Activated T-cell treated with anti-CD3 and anti-CD28 coated beads, Interleukin-2, amount 50 U/mL, for 24 hours (primary cell): ENCODE measurements at regions not wholly inside any gene's neighbourhood (a gene's known extent, or its start where the extent isn't known, plus 50 kb on each side); places are given as distances from the start of the nearest gene placed in this dataset.

ENCODE experiments used
- DNase-seq: peaks from one replicate; pipeline ENCODE4 v3.0.0-alpha.2; 2020
- H3K27ac Mint-ChIP-seq: 2 replicates; pipeline ENCODE4 v1.8.0; 2020; ENCODE audit warnings: mild to moderate bottlenecking, mixed read lengths
- H3K27me3 Mint-ChIP-seq: 2 replicates; pipeline ENCODE4 v1.8.0; 2020; ENCODE audit warnings: mixed read lengths
- H3K36me3 Mint-ChIP-seq: 2 replicates; pipeline ENCODE4 v1.8.0; 2020; ENCODE audit warnings: low read depth, mixed read lengths
- H3K4me1 Mint-ChIP-seq: 2 replicates; pipeline ENCODE4 v1.8.0; 2020; ENCODE audit warnings: low read depth, mixed read lengths
- H3K4me3 Mint-ChIP-seq: 2 replicates; pipeline ENCODE4 v1.8.0; 2020; ENCODE audit warnings: mild to moderate bottlenecking, moderate library complexity, mixed read lengths
- H3K9me3 Mint-ChIP-seq: 2 replicates; pipeline ENCODE4 v1.8.0; 2020; ENCODE audit warnings: mixed read lengths

GRCh38 chrX:68937581-68937980 lies 108.8 kb downstream of the EFNB1 start:
- no peak for DNase-seq
- Mint-ChIP-seq H3K9me3 (no peaks in the 10 kb centered on the region), H3K36me3 (no peaks in the 10 kb centered on the region), H3K27ac (no peak overlapping the region), H3K4me3 (no peak overlapping the region), H3K4me1 (no peaks in the 10 kb centered on the region), H3K27me3 (peaks cover 25% of the 10 kb centered on the region)

GRCh38 chrX:68936608-68937007 lies 107.8 kb downstream of the EFNB1 start:
- Mint-ChIP-seq H3K36me3 (no peaks in the 10 kb centered on the region), H3K27ac (no peak overlapping the region), H3K4me1 (no peaks in the 10 kb centered on the region), H3K27me3 (peaks cover 21% of the 10 kb centered on the region), H3K9me3 (no peaks in the 10 kb centered on the region), H3K4me3 (no peak overlapping the region)
- no peak for DNase-seq

GRCh38 chrX:68936126-68936525 lies 107.3 kb downstream of the EFNB1 start:
- no peak overlapping the region for H3K4me3 Mint-ChIP-seq
- H3K4me1 Mint-ChIP-seq: no peaks in the 10 kb centered on the region
- H3K36me3 Mint-ChIP-seq: no peaks in the 10 kb centered on the region
- H3K9me3 Mint-ChIP-seq: no peaks in the 10 kb centered on the region
- no peak overlapping the region for H3K27ac Mint-ChIP-seq
- H3K27me3 Mint-ChIP-seq: peaks cover 20% of the 10 kb centered on the region
- peak; percentile 6 for DNase-seq

- Mint-ChIP-seq H3K27ac (no peak overlapping the region), H3K9me3 (no peaks in the 10 kb centered on the region), H3K4me1 (no peaks in the 10 kb centered on the region), H3K4me3 (no peak overlapping the region), H3K27me3 (peaks cover 18% of the 10 kb centered on the region), H3K36me3 (no peaks in the 10 kb centered on the region)
- DNase-seq: no peak
These were observed 106.5 kb downstream of the EFNB1 start for GRCh38 chrX:68935362-68935761.

GRCh38 chrX:68934922-68935321 lies 106.1 kb downstream of the EFNB1 start:
- Mint-ChIP-seq H3K27me3 (peaks cover 14% of the 10 kb centered on the region), H3K9me3 (no peaks in the 10 kb centered on the region), H3K4me3 (no peak overlapping the region), H3K36me3 (no peaks in the 10 kb centered on the region), H3K4me1 (no peaks in the 10 kb centered on the region), H3K27ac (no peak overlapping the region)
- peak; percentile 2 for DNase-seq

GRCh38 chrX:68934421-68934820 lies 105.6 kb downstream of the EFNB1 start:
- peaks cover 12% of the 10 kb centered on the region for H3K27me3 Mint-ChIP-seq
- no peaks in the 10 kb centered on the region for H3K9me3 Mint-ChIP-seq
- no peak overlapping the region for H3K27ac Mint-ChIP-seq
- no peak for DNase-seq
- H3K36me3 Mint-ChIP-seq: no peaks in the 10 kb centered on the region
- no peaks in the 10 kb centered on the region for H3K4me1 Mint-ChIP-seq
- no peak overlapping the region for H3K4me3 Mint-ChIP-seq

- no peak for DNase-seq
- no peaks in the 10 kb centered on the region for H3K9me3 Mint-ChIP-seq
These were observed 103.8 kb downstream of the EFNB1 start for GRCh38 chrX:68932611-68933010.

GRCh38 chrX:68931345-68931744 lies 102.5 kb downstream of the EFNB1 start:
- DNase-seq: no peak
- H3K4me3 Mint-ChIP-seq: no peak overlapping the region
- no peaks in the 10 kb centered on the region for H3K9me3 Mint-ChIP-seq
- peaks cover 6% of the 10 kb centered on the region for H3K27me3 Mint-ChIP-seq
- H3K4me1 Mint-ChIP-seq: no peaks in the 10 kb centered on the region
- H3K36me3 Mint-ChIP-seq: no peaks in the 10 kb centered on the region
- H3K27ac Mint-ChIP-seq: no peak overlapping the region

More at GRCh38 chrX:68932611-68933010, 103.8 kb downstream of the EFNB1 start:
- Mint-ChIP-seq H3K36me3 (no peaks in the 10 kb centered on the region), H3K27me3 (peaks cover 9% of the 10 kb centered on the region), H3K4me1 (no peaks in the 10 kb centered on the region), H3K4me3 (no peak overlapping the region), H3K27ac (no peak overlapping the region)

GRCh38 chrX:68930542-68931317 lies 101.9 kb downstream of the EFNB1 start:
- no peaks in the 10 kb centered on the region for H3K36me3 Mint-ChIP-seq
- H3K27me3 Mint-ChIP-seq: peaks cover under 1% of the 10 kb centered on the region
- no peaks in the 10 kb centered on the region for H3K4me1 Mint-ChIP-seq
- H3K9me3 Mint-ChIP-seq: no peaks in the 10 kb centered on the region
- H3K27ac Mint-ChIP-seq: no peak overlapping the region
- no peak for DNase-seq
- H3K4me3 Mint-ChIP-seq: no peak overlapping the region

GRCh38 chrX:68929332-68930150 lies 100.7 kb downstream of the EFNB1 start:
- Mint-ChIP-seq H3K27me3 (peaks cover 5% of the 10 kb centered on the region), H3K4me3 (no peak overlapping the region), H3K27ac (no peak overlapping the region), H3K4me1 (no peaks in the 10 kb centered on the region), H3K9me3 (no peaks in the 10 kb centered on the region), H3K36me3 (no peaks in the 10 kb centered on the region)
- no peak for DNase-seq

GRCh38 chrX:68928401-68928800 lies 99.6 kb downstream of the EFNB1 start:
- no peaks in the 10 kb centered on the region for H3K4me1 Mint-ChIP-seq
- no peaks in the 10 kb centered on the region for H3K36me3 Mint-ChIP-seq
- DNase-seq: no peak
- no peaks in the 10 kb centered on the region for H3K9me3 Mint-ChIP-seq
- H3K27me3 Mint-ChIP-seq: peaks cover 5% of the 10 kb centered on the region
- no peak overlapping the region for H3K27ac Mint-ChIP-seq
- H3K4me3 Mint-ChIP-seq: no peak overlapping the region

- no peaks in the 10 kb centered on the region for H3K9me3 Mint-ChIP-seq
- no peaks in the 10 kb centered on the region for H3K36me3 Mint-ChIP-seq
- H3K4me3 Mint-ChIP-seq: no peak overlapping the region
- no peaks in the 10 kb centered on the region for H3K4me1 Mint-ChIP-seq
- DNase-seq: no peak
- peaks cover 12% of the 10 kb centered on the region for H3K27me3 Mint-ChIP-seq
- H3K27ac Mint-ChIP-seq: no peak overlapping the region
These were observed 98.4 kb downstream of the EFNB1 start for GRCh38 chrX:68927178-68927577.

GRCh38 chrX:68923147-68923546 lies 94.3 kb downstream of the EFNB1 start:
- no peaks in the 10 kb centered on the region for H3K4me1 Mint-ChIP-seq
- H3K9me3 Mint-ChIP-seq: no peaks in the 10 kb centered on the region
- DNase-seq: no peak
- no peaks in the 10 kb centered on the region for H3K36me3 Mint-ChIP-seq
- H3K4me3 Mint-ChIP-seq: no peak overlapping the region
- no peak overlapping the region for H3K27ac Mint-ChIP-seq
- peaks cover 12% of the 10 kb centered on the region for H3K27me3 Mint-ChIP-seq

- no peaks in the 10 kb centered on the region for H3K9me3 Mint-ChIP-seq
These were observed 93.2 kb downstream of the EFNB1 start for GRCh38 chrX:68922013-68922412.

GRCh38 chrX:68920561-68920960 lies 91.7 kb downstream of the EFNB1 start:
- peaks cover 16% of the 10 kb centered on the region for H3K27me3 Mint-ChIP-seq
- no peaks in the 10 kb centered on the region for H3K9me3 Mint-ChIP-seq
- no peaks in the 10 kb centered on the region for H3K36me3 Mint-ChIP-seq
- no peak overlapping the region for H3K27ac Mint-ChIP-seq
- no peak overlapping the region for H3K4me3 Mint-ChIP-seq
- DNase-seq: no peak
- no peaks in the 10 kb centered on the region for H3K4me1 Mint-ChIP-seq

More at GRCh38 chrX:68922013-68922412, 93.2 kb downstream of the EFNB1 start:
- DNase-seq: no peak
- no peak overlapping the region for H3K4me3 Mint-ChIP-seq
- no peaks in the 10 kb centered on the region for H3K4me1 Mint-ChIP-seq
- H3K36me3 Mint-ChIP-seq: no peaks in the 10 kb centered on the region
- H3K27me3 Mint-ChIP-seq: peaks cover 15% of the 10 kb centered on the region
- H3K27ac Mint-ChIP-seq: no peak overlapping the region
